ENCODE measurements at regions not wholly inside any gene's neighbourhood (a gene's known extent, or its start where the extent isn't known, plus 50 kb on each side); places are given as distances from the start of the nearest gene placed in this dataset.

DNA sequence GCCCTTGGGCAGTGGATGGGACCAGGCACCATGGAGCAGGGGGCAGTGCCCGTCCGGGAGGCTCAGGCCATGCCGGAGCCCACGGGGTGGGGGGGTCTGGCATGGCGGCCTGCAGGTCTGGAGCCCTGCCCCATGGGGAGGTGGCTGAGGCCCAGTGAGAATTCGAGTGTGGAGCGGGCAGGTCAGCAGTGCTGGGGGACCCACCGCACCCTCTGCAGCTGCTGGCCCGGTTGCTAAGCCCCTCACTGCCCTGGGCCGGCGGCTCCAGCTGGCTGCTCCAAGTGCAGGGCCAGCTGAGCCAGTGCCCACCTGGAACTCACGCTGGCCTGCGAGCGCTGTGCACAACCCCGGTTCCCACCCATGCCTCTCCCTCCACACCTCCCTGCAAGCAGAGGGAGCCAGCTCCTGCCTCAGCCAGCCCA, 1157.9 kb upstream of the ADGRL3 start:
- TF ChIP-seq, protein P1, sequence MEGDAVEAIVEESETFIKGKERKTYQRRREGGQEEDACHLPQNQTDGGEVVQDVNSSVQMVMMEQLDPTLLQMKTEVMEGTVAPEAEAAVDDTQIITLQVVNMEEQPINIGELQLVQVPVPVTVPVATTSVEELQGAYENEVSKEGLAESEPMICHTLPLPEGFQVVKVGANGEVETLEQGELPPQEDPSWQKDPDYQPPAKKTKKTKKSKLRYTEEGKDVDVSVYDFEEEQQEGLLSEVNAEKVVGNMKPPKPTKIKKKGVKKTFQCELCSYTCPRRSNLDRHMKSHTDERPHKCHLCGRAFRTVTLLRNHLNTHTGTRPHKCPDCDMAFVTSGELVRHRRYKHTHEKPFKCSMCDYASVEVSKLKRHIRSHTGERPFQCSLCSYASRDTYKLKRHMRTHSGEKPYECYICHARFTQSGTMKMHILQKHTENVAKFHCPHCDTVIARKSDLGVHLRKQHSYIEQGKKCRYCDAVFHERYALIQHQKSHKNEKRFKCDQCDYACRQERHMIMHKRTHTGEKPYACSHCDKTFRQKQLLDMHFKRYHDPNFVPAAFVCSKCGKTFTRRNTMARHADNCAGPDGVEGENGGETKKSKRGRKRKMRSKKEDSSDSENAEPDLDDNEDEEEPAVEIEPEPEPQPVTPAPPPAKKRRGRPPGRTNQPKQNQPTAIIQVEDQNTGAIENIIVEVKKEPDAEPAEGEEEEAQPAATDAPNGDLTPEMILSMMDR (conservative IDR thresholded peaks at IDR 0.05; ENCODE audit: low read depth, low read length), result no peak
- TF ChIP-seq EZH2 (IDR thresholded peaks at IDR 0.05; ENCODE audit: low read length, unreplicated experiment) (no peak), EZH2phosphoT487 (IDR thresholded peaks at IDR 0.05; ENCODE audit: borderline replicate concordance, low read length) (no peak)

All from PC-3 (cell line).